Lower leg skin (tissue), 4 donors: ENCODE measurements at regions not wholly inside any gene's neighbourhood (a gene's known extent, or its start where the extent isn't known, plus 50 kb on each side); places are given as distances from the start of the nearest gene placed in this dataset.
"Not testable (repeated sequence)": the region's sequence is repeated elsewhere in the genome, so short reads cannot be mapped to it uniquely, and the experiment has no call there.

ENCODE experiments used
- DNase-seq, 2 donors: peaks; one replicate each; pipeline ENCODE4 v3.0.0-alpha.2; 2019; ENCODE audit warnings: low spot score in 2 of 2
- H3K4me3 ChIP-seq: fragments of 200-600 bp; sonication (generic); 2 replicates; pipeline ENCODE4 v1.5.1; 2017; ENCODE audit warnings: mild to moderate bottlenecking, low read depth; ENCODE audit not compliant: poor library complexity, severe bottlenecking
- POLR2A ChIP-seq, 2 donors: fragments of 450-650 bp; IDR thresholded peaks; one replicate each; pipeline ENCODE4 v1.6.1; 2016 to 2017; ENCODE audit warnings: antibody characterized with exemption in 2 of 2, mild to moderate bottlenecking in 1 of 2, moderate library complexity in 1 of 2
- WGBS, 2 donors: methylation state at CpG; one replicate each; pipeline ENCODE4 v1.1.5; 2018; 5-methylcytosine and 5-hydroxymethylcytosine counted together
- intact Hi-C: fragments of 100-400 bp; cut with DNase I; formaldehyde crosslinking; loops from one replicate; pipeline ENCODE4 v1.15.0; 2023; ENCODE audit warnings: low total_unique reads
- TF ChIP-seq, protein P1 (sequence below), 3 donors: fragments of 450-650 bp; IDR thresholded peaks; one replicate each; pipeline ENCODE4 v1.5.1; 2016; ENCODE audit warnings: antibody characterized with exemption in 3 of 3, mild to moderate bottlenecking in 3 of 3, moderate library complexity in 2 of 3

DNA sequence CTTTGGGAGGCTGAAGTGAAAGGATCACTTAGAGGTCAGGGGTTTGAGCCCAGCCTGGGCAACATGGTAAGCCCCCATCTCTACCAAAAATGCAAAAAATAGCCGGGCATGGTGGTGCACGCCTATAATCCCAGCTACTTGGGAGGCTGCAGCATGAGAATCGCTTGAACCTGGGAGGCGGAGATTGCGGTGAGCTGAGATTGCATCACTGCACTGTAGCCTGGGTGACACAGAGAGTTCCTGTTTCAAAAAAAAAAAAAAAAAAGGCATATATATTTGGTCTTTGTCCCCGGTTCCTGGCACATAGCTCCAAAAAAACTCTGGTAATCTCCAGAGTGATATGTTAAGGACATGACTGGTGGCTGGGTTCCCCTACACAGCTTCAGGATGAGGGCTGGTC lies 147.3 kb downstream of the SEC23IP start:
- no peak overlapping the region for H3K4me3 ChIP-seq
- no peak for DNase-seq
- intact Hi-C loops: no loop called here
- no peak for TF ChIP-seq POLR2A (IDR thresholded peaks at IDR 0.05)
- TF ChIP-seq, protein P1, sequence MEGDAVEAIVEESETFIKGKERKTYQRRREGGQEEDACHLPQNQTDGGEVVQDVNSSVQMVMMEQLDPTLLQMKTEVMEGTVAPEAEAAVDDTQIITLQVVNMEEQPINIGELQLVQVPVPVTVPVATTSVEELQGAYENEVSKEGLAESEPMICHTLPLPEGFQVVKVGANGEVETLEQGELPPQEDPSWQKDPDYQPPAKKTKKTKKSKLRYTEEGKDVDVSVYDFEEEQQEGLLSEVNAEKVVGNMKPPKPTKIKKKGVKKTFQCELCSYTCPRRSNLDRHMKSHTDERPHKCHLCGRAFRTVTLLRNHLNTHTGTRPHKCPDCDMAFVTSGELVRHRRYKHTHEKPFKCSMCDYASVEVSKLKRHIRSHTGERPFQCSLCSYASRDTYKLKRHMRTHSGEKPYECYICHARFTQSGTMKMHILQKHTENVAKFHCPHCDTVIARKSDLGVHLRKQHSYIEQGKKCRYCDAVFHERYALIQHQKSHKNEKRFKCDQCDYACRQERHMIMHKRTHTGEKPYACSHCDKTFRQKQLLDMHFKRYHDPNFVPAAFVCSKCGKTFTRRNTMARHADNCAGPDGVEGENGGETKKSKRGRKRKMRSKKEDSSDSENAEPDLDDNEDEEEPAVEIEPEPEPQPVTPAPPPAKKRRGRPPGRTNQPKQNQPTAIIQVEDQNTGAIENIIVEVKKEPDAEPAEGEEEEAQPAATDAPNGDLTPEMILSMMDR (IDR thresholded peaks at IDR 0.05): no peak
- WGBS, 2 donors: 83 to 90% methylated on average over 6 of the region's 6 CpGs

DNA sequence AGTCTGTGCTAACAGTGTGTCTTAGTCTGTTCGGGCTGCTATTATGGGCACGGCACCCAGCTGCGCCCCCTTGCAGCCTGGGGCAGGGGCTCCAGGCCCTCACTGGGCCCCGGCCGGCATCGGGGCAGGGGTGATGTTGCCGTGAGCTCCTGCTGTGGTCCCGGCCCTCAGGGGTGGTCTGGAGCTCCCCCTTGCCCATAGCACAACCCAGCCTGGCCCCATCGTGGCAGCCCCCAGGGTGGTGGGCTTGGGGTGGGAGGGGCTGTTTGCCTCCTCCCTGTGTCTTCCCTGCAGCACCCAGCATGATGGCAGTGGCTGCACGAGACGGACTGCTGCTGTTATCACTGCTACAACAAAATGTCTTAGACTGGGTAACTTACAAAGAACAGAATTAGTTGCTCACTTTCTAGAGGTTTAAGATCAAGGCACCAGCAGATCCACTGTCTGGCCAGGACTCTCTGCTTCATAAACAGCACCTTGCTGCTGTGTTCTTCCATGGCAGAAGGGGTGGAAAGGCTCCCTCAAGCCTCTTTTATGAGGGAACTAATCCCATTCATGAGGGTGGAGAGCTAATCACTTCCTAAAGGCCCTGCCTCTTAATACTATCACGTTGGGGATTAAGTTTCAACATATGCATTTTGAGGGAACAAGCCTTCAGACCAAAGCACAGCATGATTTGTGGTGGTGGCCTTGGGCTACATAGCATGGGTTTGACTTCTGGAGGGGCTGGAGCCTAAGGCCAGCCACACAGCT lies 149.5 kb downstream of the SEC23IP start:
- H3K4me3 ChIP-seq: no peak overlapping the region
- intact Hi-C loops: no loop called here
- no peak for DNase-seq
- WGBS, 2 donors: 59 to 76% methylated on average over 7 to 8 of the region's 12 CpGs
- TF ChIP-seq, protein P1 (IDR thresholded peaks at IDR 0.05): no peak
- TF ChIP-seq POLR2A (IDR thresholded peaks at IDR 0.05): no peak

DNA sequence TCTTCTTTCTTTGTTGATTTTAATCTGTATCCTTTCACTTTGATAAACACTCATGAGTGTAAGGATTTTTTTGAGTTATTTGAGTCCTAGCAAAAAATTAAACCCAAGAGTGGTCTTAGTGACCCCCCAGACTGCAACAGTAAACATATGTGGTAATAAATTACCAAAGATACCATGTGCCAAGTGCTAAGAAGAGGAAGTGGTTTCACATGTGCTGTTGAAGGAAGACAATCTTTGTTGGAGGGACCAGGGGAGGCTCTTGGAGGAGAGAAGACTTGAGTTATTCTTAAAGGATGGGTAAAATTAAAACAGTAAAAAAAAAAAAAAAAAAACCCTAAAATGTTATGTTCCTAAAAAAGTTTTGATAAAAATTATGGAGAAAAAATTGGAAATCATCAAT lies 150.2 kb downstream of the SEC23IP start:
- no peak for DNase-seq
- no peak for TF ChIP-seq POLR2A (IDR thresholded peaks at IDR 0.05)
- TF ChIP-seq, protein P1 (IDR thresholded peaks at IDR 0.05): no peak
- intact Hi-C loops: no loop called here
- no peak overlapping the region for H3K4me3 ChIP-seq

DNA sequence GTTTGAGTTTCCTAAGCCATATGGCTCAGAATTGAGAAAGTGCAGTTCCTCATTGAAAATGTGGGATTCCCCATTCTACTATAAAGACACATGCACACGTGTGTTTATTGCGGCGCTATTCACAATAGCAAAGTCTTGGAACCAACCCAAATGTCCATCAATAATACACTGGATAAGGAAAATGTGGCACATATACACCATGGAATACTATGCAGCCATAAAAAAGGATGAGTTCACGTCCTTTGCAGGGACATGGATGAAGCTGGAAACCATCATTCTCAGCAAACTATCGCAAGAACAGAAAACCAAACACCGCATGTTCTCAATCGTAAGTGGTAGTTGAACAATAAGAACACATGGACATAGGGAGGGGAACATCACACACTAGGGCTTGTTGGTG lies 154.8 kb downstream of the SEC23IP start:
- H3K4me3 ChIP-seq, DNase-seq, intact Hi-C loops: not testable (repeated sequence)
- 78 to 97% methylated on average over 7 of the region's 7 CpGs for WGBS, 2 donors

DNA sequence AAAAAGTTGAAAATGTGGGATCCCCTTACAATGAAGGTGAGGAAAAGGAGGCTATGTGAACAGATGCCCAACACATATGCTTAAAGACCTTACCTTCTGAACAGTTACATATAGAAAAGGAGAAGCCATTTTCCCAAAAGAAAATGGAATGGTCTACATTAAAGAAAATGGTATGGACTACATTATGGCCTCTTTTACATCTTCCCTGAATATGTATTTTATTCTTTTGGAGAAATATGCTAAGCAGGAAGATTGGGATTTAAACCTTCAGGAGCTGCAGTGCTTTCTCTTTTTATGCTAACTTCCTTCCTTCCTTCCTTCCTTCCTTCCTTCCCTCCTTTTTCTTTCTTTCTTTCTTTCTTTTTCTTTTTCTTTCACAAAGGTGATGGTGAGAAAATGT lies 155.4 kb downstream of the SEC23IP start:
- intact Hi-C loops: no loop called here
- TF ChIP-seq, protein P1 (IDR thresholded peaks at IDR 0.05): no peak
- no peak for TF ChIP-seq POLR2A (IDR thresholded peaks at IDR 0.05)
- DNase-seq: no peak
- no peak overlapping the region for H3K4me3 ChIP-seq

DNA sequence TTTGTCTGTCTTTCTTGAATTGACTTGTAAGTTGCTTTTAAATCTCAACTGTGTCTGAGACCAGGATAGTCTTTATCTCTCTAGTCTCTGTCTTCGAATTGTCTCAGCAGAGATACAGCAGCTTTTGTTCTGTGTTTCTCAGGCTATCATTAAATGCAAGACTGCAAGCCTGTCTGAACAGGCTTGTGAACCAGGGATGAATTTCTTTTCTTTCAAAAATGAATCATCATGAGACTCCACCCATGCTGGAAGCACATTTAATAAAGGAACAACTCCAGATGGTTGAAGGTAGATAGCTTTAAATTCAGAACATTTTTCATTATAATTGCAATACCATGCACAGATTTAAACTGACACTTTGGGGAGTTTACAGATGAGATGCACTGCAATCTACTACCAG lies 155.9 kb downstream of the SEC23IP start:
- intact Hi-C loops: no loop called here
- H3K4me3 ChIP-seq: no peak overlapping the region
- TF ChIP-seq POLR2A (IDR thresholded peaks at IDR 0.05): no peak
- TF ChIP-seq, protein P1 (IDR thresholded peaks at IDR 0.05): no peak
- 36 to 54% methylated on average over 1 of the region's 1 CpG for WGBS, 2 donors
- no peak for DNase-seq
